NT2/D1 (cell line): ENCODE measurements at regions not wholly inside any gene's neighbourhood (a gene's known extent, or its start where the extent isn't known, plus 50 kb on each side); places are given as distances from the start of the nearest gene placed in this dataset.

Source experiments
- SUZ12 ChIP-seq: IDR thresholded peaks from 2 replicates; pipeline ENCODE4 v1.6.1; 2011; ENCODE audit not compliant: insufficient read length, insufficient read depth; ENCODE audit errors: extremely low read depth
- YY1 ChIP-seq: IDR thresholded peaks from 2 replicates; pipeline ENCODE4 v1.6.1; 2011; ENCODE audit not compliant: insufficient read length, insufficient read depth
- ZNF274 ChIP-seq: IDR thresholded peaks from 2 replicates; pipeline ENCODE4 v1.6.1; 2011; ENCODE audit warnings: mild to moderate bottlenecking, low read depth, low read length

GRCh38 chr15:100751585-100751984 lies 128.0 kb upstream of the ALDH1A3 start:
- TF ChIP-seq YY1 (no peak), ZNF274 (no peak), SUZ12 (no peak)
